ENCODE measurements at regions not wholly inside any gene's neighbourhood (a gene's known extent, or its start where the extent isn't known, plus 50 kb on each side); places are given as distances from the start of the nearest gene placed in this dataset.

- DNase-seq (ENCODE audit: low spot score): no peak
These were observed 53.5 kb upstream of the FAM9B start for GRCh38 chrX:9087271-9088040.

DNA sequence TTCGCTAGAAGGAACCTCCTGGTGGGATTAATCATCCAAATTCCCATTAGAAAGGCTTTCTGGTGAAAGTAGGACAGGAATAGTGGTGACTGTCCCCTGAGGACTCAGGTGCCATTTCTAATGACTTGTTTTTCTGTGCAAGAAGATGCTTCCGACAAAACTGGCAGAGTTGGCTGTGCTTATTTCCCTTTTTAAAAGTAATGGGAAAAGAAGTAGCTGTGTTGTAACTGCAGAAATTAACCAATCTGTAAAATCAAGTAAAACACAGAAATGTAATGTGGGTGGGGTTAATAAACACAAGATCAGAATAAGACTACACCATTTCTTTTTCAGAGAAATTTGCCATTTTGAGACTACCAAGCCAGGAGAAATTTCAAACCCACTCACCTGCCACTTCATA, 55.0 kb upstream of the FAM9B start:
- no peak for DNase-seq (ENCODE audit: low spot score)

- no peak for DNase-seq (ENCODE audit: low spot score)
These were observed 56.8 kb upstream of the FAM9B start for GRCh38 chrX:9090766-9091165.

DNA sequence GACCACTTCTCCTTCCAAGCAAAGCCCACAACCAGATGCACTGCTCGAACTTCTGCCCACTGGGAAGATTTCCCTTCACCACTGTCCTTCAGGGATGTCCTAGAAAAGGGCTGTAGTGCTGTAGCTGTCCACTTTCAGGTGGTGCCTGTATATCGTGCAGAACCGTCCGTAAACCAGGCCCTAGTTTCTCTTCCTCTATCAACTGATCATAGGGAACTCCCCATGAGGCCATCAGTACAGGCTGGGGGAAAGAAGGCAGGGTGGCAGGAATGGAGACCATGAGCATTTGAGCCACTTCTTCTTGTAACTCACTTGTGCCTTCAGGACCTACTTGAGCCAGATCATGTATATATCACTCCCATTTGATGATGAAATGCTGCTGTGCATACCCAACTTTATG, 57.3 kb upstream of the FAM9B start:
- no peak for DNase-seq (ENCODE audit: low spot score)

DNA sequence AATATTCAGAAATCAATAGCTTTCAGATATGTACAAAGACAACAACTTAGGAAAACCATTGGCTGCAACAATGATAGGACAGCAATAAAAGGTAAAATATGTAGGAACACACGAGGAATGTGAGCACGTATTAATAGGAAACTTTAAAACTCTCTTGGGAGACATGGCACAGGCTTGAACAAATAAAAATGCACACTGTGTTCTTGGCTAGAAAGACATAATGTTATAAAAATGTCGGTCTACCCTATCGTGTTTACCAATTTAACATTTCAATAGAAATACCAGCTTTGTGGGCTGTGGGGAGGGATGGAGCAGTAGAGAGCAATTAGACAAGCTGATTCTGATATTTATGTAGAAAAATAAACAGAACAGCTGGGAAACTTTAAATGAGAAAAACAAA, 69.0 kb upstream of the FAM9B start:
- DNase-seq (ENCODE audit: low spot score): no peak

- DNase-seq (ENCODE audit: low spot score): no peak
These were observed 74.1 kb upstream of the FAM9B start for GRCh38 chrX:9108054-9108453.

GRCh38 chrX:9110808-9111207, 76.9 kb upstream of the FAM9B start:
- no peak for DNase-seq (ENCODE audit: low spot score)

DNA sequence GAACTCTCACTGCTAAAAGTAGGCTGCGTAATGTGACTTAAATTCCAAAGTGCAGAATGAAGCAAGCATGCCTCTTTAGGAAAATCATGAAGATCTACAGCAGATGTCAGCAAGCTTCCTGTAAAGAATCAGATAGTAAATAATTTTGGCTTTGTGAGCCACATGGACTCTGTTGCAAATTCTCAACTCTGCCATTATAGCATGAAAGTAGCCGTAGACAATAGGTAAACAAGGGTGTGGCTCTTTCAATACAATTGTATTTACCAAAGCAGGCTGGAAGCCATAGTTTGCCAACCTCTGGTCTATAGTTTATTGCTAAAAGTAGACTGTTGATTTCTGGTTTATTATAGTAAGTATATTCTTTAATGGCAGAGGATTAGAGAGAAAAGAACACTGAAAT, 80.3 kb upstream of the FAM9B start:
- DNase-seq (ENCODE audit: low spot score): no peak

- no peak for DNase-seq (ENCODE audit: low spot score)
These were observed 83.9 kb upstream of the FAM9B start for GRCh38 chrX:9117851-9118250.

- DNase-seq (ENCODE audit: low spot score): no peak
These were observed 88.8 kb upstream of the FAM9B start for GRCh38 chrX:9122519-9123245.

DNA sequence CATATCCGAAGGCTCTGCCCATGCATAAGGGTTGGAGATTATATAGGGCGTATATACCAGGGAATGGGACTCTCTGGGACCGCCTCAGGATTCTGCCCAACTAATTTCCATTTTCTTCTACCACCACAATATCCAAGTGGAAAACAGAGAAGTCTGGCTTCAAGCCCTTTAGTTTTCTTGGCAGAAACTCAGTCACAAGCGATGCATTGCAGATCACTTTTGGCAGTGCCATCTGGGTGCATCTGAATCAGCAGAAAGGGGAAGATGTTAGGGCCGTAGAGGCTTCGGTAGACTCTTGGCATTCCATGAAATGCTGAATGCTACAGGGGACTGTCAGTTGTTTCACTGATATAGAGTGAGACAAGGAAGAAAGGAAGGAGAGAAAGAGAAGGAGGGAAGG, 94.1 kb upstream of the FAM9B start:
- DNase-seq (ENCODE audit: low spot score): no peak

- DNase-seq (ENCODE audit: low spot score): no peak
These were observed 96.1 kb upstream of the FAM9B start for GRCh38 chrX:9130031-9130430.

- no peak for DNase-seq (ENCODE audit: low spot score)
These were observed 97.1 kb upstream of the FAM9B start for GRCh38 chrX:9131066-9131465.

- DNase-seq (ENCODE audit: low spot score): no peak
These were observed 98.2 kb upstream of the FAM9B start for GRCh38 chrX:9132036-9132638.

DNA sequence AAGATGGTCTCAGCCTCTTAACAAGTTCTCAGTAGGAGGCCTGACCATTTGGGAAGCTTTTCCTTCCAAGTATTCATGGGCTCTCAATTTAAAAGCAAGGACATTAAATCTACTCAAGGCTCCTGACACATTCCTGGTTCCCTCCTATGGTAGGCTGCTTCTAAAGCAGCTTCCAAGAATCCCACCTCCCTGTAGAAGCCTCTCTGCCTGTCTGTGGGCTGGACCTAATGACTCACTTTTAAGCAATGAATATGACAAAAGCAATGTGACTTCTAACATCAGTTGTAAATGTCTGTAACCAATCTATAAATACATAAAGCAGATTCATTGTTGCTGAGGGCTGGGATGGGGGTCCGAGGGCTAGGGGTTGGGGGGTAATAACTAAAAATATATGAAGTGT, 99.5 kb upstream of the FAM9B start:
- DNase-seq (ENCODE audit: low spot score): no peak

DNA sequence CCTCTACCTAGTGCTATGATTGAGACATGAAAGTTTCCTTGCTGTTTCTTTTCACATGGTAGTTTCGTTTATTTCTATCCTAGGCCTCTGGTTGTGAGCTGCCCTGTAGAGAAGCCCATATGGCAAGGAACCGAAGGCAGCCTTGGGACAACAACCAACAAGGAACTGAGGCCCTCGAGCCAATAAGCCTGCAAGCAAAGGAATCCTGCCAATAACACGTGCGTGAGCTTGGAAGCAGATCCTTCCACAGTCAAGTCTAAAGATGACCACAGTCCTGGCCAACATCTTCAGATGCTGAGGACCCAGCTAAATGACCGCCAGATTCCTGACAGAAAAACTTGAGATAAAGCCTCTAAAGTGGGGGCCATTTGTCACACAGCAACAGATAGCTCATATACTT, 100.4 kb upstream of the FAM9B start:
- no peak for DNase-seq (ENCODE audit: low spot score)

DNA sequence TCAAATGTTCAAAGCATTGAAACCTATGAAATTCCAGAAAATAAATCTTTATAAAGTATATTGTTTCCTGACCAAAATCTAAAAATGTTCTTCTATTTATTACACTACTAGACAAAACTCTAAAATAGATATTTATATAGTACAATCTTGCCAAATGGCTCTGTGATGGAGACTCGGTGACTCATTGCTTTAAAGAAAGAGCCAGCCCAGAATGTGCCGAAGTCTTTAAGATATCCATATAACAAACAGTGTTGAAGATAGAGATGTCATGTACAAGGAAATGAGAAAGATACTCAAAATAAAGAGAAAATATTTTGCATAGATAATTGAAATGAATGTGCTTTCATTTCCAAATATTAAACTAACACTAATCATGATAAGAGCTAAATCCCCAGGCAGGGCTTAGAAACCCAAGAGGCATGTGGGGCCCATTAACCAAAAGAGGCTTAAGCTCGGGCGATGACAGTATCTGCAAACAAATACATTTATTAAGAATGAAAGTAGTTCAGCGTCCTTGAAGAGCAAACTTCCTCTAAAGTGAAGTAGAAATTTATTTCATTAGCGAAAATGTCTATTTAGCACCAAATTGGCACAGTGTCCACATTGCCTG, 102.1 kb upstream of the FAM9B start:
- no peak for DNase-seq (ENCODE audit: low spot score)

DNA sequence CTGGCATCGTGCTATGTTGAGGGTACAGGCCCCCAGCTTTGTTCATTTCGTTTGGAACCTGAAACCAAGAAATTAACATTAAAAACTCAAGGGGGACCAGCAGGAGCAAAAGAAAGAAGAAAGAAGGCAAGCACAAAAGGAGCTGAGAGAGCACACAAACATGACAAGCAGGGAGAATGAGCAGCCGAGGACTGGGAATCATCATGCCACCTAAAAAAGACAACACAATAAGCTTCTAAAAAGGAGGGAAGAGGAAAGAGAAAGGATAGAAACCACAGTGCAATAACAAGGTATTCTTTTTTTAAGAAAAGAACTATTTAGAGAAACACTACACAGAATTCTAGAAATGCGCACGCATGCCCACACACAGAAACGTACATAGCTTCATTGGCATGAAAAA, 103.2 kb upstream of the FAM9B start:
- DNase-seq (ENCODE audit: low spot score): no peak

GRCh38 chrX:9141496-9141895, 107.6 kb upstream of the FAM9B start:
- no peak for DNase-seq (ENCODE audit: low spot score)

GRCh38 chrX:9144701-9145241, 110.8 kb upstream of the FAM9B start:
- no peak for DNase-seq (ENCODE audit: low spot score)

DNA sequence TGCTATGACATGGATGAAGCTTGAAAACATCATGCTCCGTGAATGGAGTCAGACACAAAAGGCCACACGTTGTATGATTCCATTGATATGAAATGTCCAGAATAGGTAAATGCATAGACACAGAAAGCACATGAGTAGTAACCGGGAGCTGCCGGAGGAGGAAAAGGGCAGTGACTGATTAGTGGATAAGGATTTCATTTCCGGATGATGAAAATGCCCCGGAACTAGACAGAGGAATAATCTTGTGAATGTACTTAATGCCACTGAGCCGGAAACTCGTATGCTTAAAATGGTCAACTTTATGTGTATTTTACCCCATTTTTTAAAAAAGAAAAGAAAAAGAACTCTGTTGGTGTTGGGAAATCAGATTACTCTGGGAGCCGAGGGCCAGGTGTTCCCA, 112.7 kb upstream of the FAM9B start:
- no peak for DNase-seq (ENCODE audit: low spot score)

DNA sequence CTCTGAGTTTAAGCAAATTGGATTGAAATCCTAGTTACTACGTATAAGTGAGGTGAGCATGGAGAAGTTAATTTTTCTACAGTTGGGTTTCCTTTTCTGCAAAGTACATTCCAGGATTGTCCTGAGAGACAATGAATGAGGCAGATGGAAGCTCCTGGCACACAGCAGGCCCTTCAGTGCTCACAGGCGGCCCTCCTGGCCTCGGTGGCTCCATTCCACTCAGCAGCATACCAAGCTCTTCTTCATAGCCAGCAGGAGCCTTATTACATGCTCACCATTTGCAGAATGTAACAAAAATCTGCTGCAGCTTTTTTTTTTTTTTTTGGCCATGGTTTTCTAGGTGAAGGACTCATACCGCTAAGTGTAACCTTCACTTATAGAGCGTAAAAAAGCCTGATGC, 113.2 kb upstream of the FAM9B start:
- DNase-seq (ENCODE audit: low spot score): no peak

GRCh38 chrX:9147726-9148125, 113.8 kb upstream of the FAM9B start:
- no peak for DNase-seq (ENCODE audit: low spot score)

Measured in CD4-positive, alpha-beta T cell treated with Interleukin-15 for 4 hours (primary cell).